GM19025 (cell line): ENCODE measurements at regions not wholly inside any gene's neighbourhood (a gene's known extent, or its start where the extent isn't known, plus 50 kb on each side); places are given as distances from the start of the nearest gene placed in this dataset.
A peak's percentile ranks its signal among the peaks of the same experiment; 100 is the strongest.

ENCODE experiments used
- ATAC-seq: cut with Tn5 transposase; IDR thresholded peaks from one replicate; pipeline ENCODE4 v1.9.1; 2021; ENCODE audit warnings: mild to moderate bottlenecking, low read depth, moderate library complexity; ENCODE audit not compliant: unreplicated experiment

DNA sequence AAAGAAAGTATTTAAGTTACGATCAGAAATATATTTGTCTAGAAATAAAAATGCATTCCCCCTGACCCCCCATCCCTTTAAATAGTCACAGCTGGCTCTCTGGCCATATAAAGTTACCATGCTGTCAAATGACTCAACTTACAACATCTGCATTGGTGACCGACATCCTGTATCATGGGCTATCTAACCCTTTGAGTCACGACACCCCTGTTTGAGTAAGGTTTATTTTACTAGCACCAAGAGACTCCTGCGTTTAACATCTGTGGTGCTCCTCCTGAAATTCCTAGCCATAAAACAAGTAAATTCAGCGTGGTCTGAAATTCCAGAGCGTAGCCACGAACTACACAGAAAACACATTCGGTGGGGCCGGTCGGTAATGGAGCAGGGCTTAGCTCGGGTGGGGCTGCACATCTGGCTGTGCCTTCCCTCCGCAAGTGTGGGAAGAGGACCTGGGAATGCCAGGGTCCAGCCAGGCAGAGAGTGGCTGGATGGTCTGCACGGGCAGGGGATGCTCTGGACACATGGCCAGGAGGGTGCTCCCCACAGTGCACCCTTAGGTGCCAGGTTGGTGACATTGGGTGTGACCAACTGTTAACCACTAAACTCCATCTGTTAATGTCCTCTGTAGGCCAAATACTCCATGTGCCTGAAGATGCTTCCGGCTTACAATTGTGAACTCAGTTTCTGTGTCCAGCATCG lies 53.0 kb upstream of the CLDN14 start:
- no peak for ATAC-seq

DNA sequence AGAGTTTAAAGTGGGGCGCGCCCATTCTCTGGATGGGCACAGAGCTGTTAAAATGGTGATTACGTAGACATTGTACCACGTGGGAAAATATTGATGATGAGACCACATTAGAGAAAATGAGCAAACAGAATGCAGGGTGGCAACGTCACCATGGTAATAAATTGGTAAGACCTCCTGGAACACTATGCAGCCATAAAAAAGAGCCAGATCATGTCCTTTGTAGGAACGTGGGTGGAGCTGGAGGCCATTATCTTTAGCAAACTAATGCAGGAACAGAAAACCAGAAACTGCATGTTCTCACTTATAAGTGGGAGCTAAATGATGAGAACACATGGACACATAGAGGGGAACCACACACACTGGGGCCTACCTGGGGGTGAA lies 53.5 kb upstream of the CLDN14 start:
- ATAC-seq = no peak

DNA sequence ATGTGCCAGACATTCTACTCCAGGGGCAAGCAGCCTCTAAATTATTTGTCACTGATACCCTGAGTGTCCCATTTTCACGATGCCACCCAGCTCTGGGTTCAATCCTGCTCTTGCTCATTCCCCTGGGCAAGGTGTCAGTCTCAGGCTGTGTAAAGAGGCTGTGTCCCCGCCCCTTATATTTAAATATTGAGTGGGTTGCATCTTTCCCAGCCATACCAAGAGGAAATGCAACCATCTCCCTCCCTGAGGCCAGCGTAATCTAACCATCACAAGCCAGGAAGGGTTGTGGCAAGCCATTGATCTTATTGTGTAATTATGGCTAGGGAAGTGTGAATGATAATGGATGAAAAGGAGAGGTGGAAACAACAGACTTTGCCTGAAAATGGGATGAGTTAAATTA lies 54.7 kb upstream of the CLDN14 start:
- ATAC-seq = no peak

DNA sequence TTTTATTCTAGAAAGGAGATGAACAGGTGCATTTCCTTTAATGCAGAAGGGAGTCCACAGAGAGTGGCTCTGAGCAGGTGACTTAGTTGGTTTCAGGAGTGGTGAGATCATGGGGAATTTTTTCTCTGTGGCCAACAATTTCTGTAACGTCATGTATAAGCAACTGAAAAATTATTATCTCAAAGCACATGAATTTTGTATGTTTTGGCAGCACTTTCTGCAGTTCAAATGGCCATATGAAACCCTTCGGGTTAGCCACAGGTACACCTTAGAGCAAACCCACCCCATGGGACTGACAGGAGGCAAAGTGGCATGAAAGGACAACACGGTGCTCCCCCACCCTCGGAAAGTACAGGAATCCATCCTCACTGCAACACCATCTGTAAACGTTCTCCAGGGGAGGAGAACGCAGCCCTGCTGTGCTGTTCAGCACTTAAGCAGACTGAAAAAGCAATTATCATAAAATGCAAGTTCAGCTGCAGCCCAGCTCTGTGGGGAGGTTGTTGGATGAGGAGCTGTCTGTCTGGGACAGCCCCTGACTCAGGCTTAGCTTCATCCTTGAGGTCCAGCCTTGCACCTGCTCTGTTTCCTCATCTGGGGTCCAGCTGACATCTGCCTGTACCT lies 55.8 kb upstream of the CLDN14 start:
- peak; percentile 83 for ATAC-seq

DNA sequence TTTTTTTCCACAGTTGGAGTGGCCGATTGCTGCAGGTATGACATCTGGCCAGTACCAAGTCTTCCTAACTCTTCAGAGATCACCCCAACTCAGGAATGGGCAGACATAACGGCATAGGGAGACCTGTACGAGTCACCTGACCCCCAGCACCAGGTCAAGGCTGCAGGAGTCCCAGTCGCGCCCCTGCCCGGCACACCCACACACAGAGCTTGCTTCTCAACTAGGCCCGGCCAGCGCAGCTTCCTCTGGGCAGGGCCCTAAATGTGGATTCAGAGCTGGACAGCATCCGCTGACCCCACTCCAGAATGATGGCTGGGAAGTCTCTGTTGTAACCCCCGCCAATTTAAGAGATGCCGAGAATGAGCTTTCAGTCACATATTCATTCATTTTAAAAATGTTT lies 58.8 kb upstream of the CLDN14 start:
- ATAC-seq = no peak

DNA sequence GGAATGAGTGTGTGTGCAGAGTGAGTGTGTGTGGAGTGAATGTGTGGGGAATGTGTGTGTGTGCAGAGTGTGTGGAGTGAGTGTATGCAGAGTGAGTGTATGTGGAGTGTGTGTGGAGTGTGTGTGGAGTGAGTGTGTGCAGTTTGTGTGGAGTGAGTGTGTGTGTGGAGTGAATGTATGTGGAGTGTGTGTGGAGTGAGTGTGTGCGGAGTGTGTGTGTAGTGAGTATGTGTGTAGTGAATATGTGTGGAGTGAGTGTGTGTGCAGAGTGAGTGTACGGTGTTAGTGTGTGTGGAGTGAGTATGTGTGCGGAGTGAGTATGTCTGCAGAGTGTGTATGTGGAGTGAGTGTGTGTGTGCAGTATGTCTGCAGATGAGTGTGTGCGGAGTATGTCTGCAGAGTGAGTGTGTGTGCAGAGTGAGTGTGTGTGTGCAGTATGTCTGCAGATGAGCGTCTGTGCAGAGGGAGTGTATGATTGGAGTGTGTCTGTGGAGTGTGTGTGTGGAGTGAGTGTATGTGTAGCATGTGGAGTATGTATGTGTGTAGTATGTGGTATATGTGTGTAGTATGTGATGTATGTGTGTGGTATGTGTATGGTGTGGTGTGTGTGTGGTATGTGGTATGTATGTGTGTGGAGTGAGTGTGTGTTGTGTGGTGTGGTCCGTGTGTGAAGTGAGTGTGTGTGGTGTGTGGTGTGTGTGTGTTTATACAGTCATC lies 59.7 kb upstream of the CLDN14 start:
- ATAC-seq = no peak

DNA sequence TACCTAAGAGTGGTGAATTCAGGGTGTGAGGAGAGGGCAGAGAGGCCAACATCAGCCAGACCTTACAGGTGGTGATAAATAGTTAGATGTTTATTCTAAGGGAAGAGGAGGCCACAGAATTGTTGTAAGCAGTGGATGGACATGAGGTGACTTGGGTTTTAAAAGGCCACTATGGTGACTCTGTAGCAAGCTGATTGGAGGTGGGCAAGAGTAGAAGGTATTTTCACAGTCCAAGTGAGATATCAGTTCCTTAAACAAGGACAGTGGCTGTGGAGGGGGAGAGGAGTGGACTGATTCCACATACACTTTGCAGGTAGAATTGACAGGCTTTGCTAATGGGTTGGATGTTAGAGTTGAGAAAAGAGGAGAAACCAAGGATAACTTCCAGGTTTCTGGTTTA lies 60.8 kb upstream of the CLDN14 start:
- ATAC-seq = no peak

DNA sequence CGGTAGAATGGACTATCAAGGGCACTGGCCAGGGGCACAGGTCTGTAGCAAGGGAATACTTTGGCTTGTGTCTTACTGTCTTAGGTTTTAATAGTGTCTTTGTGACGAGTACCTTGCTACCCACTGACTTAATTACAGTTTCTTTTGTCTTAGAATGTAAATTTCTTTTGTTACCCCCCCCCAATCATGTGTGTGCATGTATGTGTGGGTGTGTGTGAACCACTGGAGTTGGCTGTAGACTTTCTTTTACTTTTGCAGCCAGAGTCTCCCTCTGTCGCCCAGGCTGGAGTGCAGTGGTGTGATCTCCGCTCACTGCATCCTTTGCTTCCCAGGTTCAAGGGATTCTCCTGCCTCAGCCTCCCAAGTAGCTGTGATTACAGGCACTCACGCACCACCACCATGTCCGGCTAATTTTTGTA lies 61.8 kb upstream of the CLDN14 start:
- ATAC-seq = peak; percentile 5

DNA sequence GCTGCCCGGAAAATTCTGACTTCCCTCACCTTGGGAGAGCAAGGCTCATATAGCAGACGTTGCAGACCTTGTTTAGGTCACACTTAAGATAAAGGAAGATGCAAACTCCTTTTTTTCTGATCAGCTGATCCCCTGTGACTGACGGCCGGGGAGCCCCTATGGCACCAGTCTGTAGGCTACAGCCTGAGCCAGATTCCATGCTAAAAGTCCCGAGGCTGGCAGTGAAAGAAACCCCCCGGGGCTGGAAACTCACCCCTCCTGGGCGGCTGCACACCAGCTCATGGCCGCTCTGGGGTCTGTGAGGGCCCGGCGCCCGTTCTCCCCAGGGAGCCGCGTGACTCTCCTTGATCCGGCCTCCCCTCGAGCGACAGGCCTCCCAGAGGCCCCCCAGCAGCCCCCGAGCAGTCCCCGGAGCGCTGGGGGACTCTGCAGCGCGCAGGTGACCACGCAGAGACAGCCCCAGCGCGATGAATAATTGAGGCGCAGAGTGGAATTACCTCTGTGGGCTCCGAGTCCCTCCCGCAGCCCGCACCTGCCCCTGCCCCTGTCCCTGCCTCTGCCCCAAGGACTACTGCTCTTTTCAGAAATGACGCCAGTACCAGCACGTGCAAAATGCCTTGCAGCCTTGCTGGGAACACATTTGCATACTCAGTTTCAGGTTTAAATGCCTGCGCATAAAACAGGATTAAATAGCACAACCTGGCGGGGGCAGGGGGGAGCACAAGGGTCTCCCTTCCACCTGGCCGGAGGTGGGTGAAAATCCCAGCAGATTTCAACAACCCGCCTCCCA lies 62.6 kb upstream of the CLDN14 start:
- ATAC-seq = peak; percentile 68

DNA sequence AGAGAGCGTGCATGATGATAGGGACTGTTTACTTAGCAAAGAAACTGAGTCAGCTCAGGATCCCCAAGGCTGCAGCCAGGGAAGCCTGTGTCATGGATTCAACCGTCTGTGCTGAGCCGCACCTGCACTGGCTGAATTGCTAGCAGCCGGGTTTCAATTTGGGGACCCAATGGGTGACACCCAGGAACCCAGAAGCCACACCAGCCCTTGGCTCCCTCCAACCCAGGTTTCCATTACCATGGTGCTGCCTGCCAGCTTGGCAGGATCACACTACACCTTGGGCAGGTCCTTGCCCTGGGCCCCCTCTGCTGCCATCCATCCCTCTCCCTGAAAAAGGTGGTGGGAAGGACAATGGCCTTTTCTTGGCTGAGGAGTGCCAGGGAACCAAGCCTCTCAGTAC lies 64.0 kb upstream of the CLDN14 start:
- no peak for ATAC-seq

DNA sequence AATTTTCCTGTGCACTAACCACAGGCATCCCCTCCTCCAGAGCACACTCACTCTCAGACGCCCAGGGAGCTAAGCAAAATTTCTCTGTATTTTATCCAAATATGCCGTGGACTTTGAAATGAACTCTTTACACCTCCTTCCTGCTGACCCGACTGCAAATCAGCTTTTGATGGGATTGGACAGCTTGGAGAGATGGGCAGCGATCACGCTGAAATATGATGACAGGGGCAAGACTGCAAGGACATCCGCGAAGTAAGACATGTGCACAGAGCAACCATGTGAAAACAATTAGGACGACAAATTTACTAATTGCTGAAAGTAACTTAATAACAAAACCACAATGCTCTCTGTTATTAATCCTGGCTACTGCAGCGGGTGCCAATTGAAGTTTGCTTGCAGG lies 64.6 kb upstream of the CLDN14 start:
- no peak for ATAC-seq

DNA sequence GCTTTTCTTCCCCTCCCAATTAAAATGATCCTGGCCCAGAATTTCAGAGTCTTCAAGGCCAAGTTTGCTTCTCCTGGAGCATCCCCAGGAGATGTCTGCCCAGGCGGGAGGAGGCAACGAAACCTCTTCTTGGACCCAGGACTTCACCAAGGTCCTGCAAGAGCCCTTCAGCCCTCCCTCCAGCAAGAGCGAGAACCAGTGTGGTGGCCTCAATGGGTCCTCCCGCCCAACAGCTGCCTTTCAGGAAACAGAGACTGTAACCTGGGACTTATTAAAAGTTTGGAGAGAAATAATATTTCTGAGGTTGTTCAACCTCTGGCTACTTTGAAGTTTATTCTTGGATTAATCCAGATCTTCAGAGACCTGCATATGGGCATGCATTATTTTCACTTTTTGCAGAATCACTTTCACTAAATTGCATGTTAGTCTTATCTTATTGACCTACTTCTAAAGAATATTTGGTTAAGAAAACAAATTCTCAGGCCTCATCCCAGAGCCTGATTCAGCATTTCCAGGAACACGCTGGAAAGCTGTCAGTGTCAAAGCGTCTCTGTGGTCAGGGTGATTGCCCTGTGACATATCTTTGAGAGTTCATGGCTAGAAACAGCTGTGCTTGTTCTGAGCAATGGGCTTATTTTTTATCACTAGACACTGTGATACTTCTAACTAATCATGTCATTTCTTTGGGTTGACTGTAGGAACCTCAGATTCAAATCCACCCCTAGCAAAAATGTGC lies 66.0 kb upstream of the CLDN14 start:
- no peak for ATAC-seq

DNA sequence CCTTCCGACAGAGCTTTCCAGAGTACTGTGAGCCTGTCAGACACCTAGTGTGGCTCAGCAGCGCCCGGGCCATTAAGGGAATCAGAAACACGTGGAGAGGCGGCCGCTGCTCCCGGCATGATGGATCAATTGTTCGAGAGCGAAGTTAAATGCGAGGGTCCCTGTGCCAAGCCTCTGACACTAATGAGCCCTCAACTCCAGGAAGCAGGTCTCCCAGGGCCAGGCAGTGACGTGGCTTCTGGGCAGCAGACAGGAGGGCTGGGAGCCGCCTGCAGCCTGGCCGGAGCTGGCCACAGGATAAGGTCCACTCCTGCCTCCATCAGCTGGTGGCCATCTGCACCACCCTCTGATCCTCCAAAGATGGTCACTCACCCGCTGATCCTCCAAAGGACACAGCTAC lies 67.5 kb upstream of the CLDN14 start:
- no peak for ATAC-seq

DNA sequence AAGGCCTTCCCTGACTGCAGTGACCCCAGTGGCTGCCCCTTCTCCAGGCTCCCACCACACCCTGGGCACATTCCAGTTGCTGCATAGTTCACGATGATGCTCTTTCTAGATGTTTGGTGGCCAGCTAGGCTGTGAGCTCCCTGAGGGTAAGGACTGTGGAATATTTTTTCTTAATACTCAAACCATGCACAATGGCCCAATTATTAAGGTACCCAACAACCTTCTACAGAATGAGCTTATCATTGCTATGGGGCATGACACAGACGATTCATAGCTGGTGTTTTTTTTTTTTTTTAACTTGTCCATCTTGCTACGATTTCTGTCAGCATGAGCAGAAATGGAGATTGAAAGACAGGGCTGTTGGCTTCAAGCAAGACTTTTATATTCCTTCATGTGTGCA lies 68.9 kb upstream of the CLDN14 start:
- no peak for ATAC-seq

DNA sequence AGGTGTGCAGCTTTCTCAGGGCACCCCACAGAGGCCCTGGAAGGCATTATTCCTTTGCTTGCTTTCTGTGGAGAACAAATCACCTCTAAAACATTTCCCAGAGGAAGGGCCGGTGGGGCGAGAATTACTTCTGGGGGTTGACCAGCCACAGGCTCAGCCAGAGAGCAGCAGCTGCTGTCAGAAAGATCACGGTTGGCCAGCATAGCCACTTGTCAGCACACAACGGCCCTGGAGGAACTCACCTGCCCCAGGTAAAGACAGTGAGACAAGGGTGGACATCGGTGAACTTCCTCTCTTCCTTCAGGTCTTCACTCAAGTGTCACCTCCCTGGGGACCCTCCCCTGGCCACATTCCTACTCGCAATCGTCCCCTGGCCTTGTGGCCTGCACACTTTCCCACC lies 69.5 kb upstream of the CLDN14 start:
- ATAC-seq = no peak

DNA sequence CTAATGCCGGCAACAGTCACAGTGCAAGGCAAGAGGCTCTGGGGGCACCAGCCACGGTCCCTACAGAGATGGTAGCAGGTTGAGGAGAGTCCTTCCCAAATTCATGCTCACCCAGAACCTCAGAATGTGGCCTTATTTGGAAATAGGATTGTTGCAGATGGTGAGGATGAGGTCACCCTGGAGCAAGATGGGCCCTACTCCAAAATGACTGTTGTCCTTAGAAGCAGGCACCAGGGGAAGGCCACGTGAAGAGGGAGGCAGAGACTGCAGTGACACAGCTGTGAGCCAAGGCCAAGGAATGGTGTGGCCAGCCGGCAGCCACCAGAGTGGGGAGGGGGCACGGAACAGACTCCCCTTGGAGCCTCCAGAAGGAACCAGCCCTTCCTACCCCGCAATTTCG lies 70.8 kb upstream of the CLDN14 start:
- no peak for ATAC-seq

DNA sequence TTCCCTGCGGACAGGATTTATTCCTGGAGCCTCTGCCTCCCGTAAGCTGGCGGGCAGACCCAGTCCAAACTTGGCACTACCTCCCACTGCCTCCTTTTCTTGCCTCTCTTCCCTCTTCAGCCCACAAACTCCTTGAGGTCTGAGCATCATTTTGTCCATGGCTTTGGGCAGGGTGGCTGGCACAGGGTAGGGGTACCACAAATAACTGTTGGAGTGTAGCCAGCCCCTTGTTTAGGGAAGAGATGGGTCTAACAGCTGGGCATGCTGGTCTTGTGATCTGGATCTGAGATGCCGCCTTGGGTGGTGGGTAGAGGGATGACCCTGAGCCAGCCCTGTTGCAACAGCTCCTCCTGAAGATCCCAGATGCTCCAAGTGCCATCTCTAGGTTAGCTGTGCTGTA lies 71.4 kb upstream of the CLDN14 start:
- ATAC-seq = no peak

DNA sequence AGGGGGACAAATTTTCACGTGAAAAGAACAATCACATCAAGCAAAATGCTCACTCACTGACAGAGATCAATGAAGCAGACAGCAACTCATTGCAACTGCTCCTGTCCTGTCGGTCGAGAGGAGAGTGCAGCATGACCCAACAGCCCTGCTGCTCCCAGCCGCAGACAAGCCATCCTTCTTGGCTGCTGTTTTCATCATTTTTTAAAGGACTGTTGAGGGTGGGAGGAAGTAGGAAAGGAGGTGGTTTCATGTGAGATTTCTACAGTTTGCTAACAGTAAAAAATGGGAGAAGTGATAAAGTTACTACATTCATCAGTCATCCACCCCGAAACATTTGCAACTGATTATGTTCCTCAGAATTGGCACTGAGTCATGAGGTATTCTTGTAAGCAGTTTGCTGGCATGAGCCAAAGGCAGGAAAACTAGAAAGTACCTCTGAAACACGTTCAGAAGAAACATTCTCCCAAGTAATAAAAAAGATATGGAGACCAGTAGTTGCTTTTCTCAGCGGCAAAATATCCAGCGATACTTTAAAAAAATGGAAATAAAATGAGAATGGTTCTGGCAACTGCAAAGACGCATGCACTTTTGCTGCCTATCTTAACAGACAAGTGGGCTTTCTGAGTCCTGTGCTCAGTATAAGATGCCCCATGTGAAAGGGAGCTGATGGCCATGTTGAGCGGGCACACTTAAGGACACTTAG lies 72.0 kb upstream of the CLDN14 start:
- no peak for ATAC-seq

DNA sequence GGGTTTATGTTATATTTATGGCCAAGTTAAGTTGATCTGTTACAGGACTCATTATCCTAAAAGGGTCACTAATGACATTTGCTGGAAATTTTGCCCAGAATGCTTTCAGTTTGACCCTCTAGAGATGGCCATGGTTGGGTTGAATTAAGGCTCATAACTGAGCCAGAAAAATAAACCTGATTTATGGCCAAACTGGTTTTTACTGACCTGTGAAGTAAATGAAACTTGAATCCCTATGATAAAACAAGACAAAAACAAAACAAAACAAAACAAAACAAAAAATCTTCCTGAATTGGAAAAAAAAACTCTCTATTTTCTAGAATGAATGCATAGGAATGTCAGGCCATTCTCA lies 72.5 kb upstream of the CLDN14 start:
- ATAC-seq = no peak

DNA sequence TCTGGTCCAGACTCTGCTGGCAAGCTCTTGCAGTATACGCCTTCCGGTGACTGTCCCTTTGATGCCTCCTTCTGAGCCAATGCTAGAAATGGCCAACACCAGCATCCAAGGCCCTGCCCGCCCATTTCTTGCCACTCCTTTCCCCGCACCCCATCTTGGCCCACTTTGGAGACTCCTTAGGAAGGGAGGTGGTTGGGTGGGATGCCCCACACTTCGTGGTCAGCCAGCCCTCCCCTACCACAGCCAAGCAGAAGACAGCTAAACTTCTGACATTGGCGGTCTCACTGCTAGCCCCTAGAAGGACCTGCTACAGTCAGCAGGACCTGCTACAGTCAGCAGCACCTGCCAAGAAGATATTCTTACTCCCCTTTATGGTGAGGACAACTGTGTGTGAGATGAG lies 73.5 kb upstream of the CLDN14 start:
- ATAC-seq = no peak
